ENCODE measurements at regions not wholly inside any gene's neighbourhood (a gene's known extent, or its start where the extent isn't known, plus 50 kb on each side); places are given as distances from the start of the nearest gene placed in this dataset.

- no peak overlapping the region for H3K4me3 ChIP-seq
- ATAC-seq = no peak
- no peaks in the 10 kb centered on the region for H3K4me1 ChIP-seq
- intact Hi-C loops (cut with DNase I) = no loop called here
- H3K27me3 ChIP-seq = no peaks in the 10 kb centered on the region
- H3K9me3 ChIP-seq = no peaks in the 10 kb centered on the region
- H3K36me3 ChIP-seq (replicated peaks in 1 of 2; ENCODE audit: insufficient read depth in 1 of 2, low read depth in 2 of 2) = no peaks in the 10 kb centered on the region
- DNase-seq = no peak
- 0 to 8% methylated on average over 1 of the region's 1 CpG for WGBS, 2 donors
- no peak overlapping the region for H3K27ac ChIP-seq
- no peak for TF ChIP-seq POLR2A (IDR thresholded peaks at IDR 0.05)
- TF ChIP-seq CTCF (IDR thresholded peaks at IDR 0.05) = no peak
These were observed 368.9 kb downstream of the RBM26 start for GRCh38 chr13:79037197-79037596.

GRCh38 chr13:79034341-79034740, 371.7 kb downstream of the RBM26 start:
- DNase-seq = no peak
- no peaks in the 10 kb centered on the region for H3K9me3 ChIP-seq
- no peak overlapping the region for H3K27ac ChIP-seq
- TF ChIP-seq CTCF (IDR thresholded peaks at IDR 0.05) = no peak
- TF ChIP-seq POLR2A (IDR thresholded peaks at IDR 0.05) = no peak
- 35 to 40% methylated on average over 7 of the region's 7 CpGs for WGBS, 2 donors
- no peaks in the 10 kb centered on the region for H3K36me3 ChIP-seq (replicated peaks in 1 of 2; ENCODE audit: insufficient read depth in 1 of 2, low read depth in 2 of 2)
- H3K4me3 ChIP-seq = no peak overlapping the region
- H3K27me3 ChIP-seq = no peaks in the 10 kb centered on the region
- ATAC-seq = no peak
- intact Hi-C loops (cut with DNase I) = no loop called here
- no peaks in the 10 kb centered on the region for H3K4me1 ChIP-seq

- no peaks in the 10 kb centered on the region for H3K9me3 ChIP-seq
- no peaks in the 10 kb centered on the region for H3K4me1 ChIP-seq
- H3K27me3 ChIP-seq = no peaks in the 10 kb centered on the region
- no peaks in the 10 kb centered on the region for H3K36me3 ChIP-seq (replicated peaks in 1 of 2; ENCODE audit: insufficient read depth in 1 of 2, low read depth in 2 of 2)
- intact Hi-C loops (cut with DNase I) = no loop called here
- ATAC-seq = no peak
- no peak for DNase-seq
- H3K4me3 ChIP-seq = no peak overlapping the region
- WGBS, 2 donors = 17 to 26% methylated on average over 2 of the region's 2 CpGs
- no peak overlapping the region for H3K27ac ChIP-seq
- no peak for TF ChIP-seq POLR2A (IDR thresholded peaks at IDR 0.05)
- no peak for TF ChIP-seq CTCF (IDR thresholded peaks at IDR 0.05)
These were observed 371.6 kb upstream of the OBI1 start for GRCh38 chr13:79030513-79030912.

DNA sequence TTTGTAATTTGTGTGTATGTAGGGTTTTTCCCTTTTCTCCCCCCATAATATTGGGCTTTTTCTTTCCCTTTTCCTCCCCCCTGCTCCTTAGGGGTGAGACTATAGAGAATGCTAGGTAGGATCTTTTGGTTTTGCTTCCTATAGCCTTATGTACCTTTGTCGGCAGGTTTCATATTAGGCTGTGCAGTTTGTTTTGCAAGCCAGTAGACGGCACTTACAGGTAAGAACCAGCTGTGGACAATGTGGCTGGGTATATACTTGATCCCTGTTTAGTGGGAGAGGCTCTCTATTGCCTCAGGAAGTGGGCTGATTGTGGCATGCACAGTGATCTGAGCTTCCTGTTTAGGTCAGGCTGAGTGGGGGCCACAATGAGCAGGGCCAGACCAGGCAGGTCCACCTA, 359.2 kb upstream of the OBI1 start:
- Histone ChIP-seq H3K27ac (no peak overlapping the region), H3K9me3 (peaks cover 0 to 18% (median 4%) of the 10 kb centered on the region in 3 donors), H3K4me1 (no peaks in the 10 kb centered on the region), H3K36me3 (replicated peaks in 1 of 2; ENCODE audit: insufficient read depth in 1 of 2, low read depth in 2 of 2) (no peaks in the 10 kb centered on the region), H3K4me3 (no peak overlapping the region), H3K27me3 (no peaks in the 10 kb centered on the region)
- no peak for TF ChIP-seq CTCF (IDR thresholded peaks at IDR 0.05)
- no peak for TF ChIP-seq POLR2A (IDR thresholded peaks at IDR 0.05)
- 0 to 30% methylated on average over 2 of the region's 2 CpGs for WGBS, 2 donors
- intact Hi-C loops (cut with DNase I) = no loop called here
- ATAC-seq (no peak), DNase-seq (no peak)

DNA sequence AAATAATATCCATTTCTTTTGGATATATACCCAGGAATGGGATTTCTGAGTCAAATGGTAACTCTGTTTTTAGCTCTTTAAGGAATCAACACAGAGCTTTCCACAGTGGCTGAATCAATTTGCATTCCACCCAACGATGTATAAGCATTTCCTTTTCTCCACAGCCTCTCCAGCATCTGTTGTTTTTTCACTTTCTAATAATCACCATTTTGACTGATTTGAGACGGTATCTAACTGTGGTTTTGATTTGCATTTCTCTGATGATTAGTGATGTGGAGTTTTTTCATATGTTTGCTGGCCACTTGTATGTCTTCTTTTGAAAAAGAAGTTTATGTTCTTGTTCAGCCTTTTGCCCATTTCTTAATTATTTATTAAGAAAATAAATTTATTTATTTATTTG, 352.2 kb upstream of the OBI1 start:
- no peak overlapping the region for H3K4me3 ChIP-seq
- no peaks in the 10 kb centered on the region for H3K27me3 ChIP-seq
- no peaks in the 10 kb centered on the region for H3K36me3 ChIP-seq (replicated peaks in 1 of 2; ENCODE audit: insufficient read depth in 1 of 2, low read depth in 2 of 2)
- 47 to 51% methylated on average over 2 of the region's 2 CpGs for WGBS, 2 donors
- no peak for TF ChIP-seq POLR2A (IDR thresholded peaks at IDR 0.05)
- TF ChIP-seq CTCF (IDR thresholded peaks at IDR 0.05) = no peak
- intact Hi-C loops (cut with DNase I) = no loop called here
- ATAC-seq = no peak
- no peaks in the 10 kb centered on the region for H3K9me3 ChIP-seq
- H3K27ac ChIP-seq = no peak overlapping the region
- no peak for DNase-seq
- H3K4me1 ChIP-seq = no peaks in the 10 kb centered on the region
